HepG2 (cell line): ENCODE measurements at regions not wholly inside any gene's neighbourhood (a gene's known extent, or its start where the extent isn't known, plus 50 kb on each side); places are given as distances from the start of the nearest gene placed in this dataset.
A peak's percentile ranks its signal among the peaks of the same experiment; 100 is the strongest.

Experiments
- ATAC-seq: fragments of 200-7000 bp; cut with Tn5 transposase; 3 replicates; pipeline ENCODE4 v1.9.1; 2020; ENCODE audit warnings: mild to moderate bottlenecking, moderate library complexity
- BruUV-seq: library from RNA; stranded (reverse); fragments of 400-500 nt; replicated peaks from 2 replicates; lab custom pipeline; 2021; lab: Mats Ljungman, UMichigan
- CTCF ChIA-PET: fragments of 300-600 bp; formaldehyde crosslinking; extraction: SDS; loops from one replicate; lab custom pipeline; 2021; ENCODE audit warnings: low total read pairs, inconsistent platforms, low intra/inter-chr PET ratio; lab: Yijun Ruan, JAX
- POLR2A ChIA-PET: fragments of 350-600 bp; sonication (Branson Sonifier 250); formaldehyde crosslinking; loops from one replicate; lab custom pipeline; 2020; ENCODE audit warnings: antibody characterized with exemption, inconsistent platforms; lab: Yijun Ruan, JAX
- DNase-seq: peaks from one replicate; pipeline ENCODE4 v3.0.0-alpha.2; 2015; ENCODE audit warnings: low spot score
- FAIRE-seq: peaks from 3 replicates; lab custom pipeline; 2011; peaks lifted over from hg19 to GRCh38; lab: Jason Lieb, UNC
- H2AFZ ChIP-seq: one replicate; pipeline ENCODE4 v1.6.1; 2011; ENCODE audit warnings: low read length, inconsistent platforms
- H3K27ac ChIP-seq: fragments of 300-600 bp; 3 replicates; pipeline ENCODE4 v1.8.0; 2011; ENCODE audit warnings: mixed run types, mild to moderate bottlenecking, mixed read lengths, low read length, inconsistent platforms; ENCODE audit not compliant: insufficient read depth; ENCODE audit errors: extremely low read length
- H3K27me3 ChIP-seq, 2 experiments: fragments of 200-600 bp in 1 of 2; 2 replicates in 1 of 2; 3 replicates in 1 of 2; pipeline versions ENCODE4 v1.6.0 to v1.8.0; 2011; ENCODE audit warnings: low read length in 2 of 2, mild to moderate bottlenecking in 2 of 2, moderate library complexity in 2 of 2, inconsistent platforms in 1 of 2; ENCODE audit not compliant: insufficient read depth in 2 of 2, control insufficient read depth in 1 of 2
- H3K36me3 ChIP-seq, 2 experiments: fragments of 200-600 bp in 1 of 2; replicated peaks in 1 of 2; 2 replicates in 1 of 2; 3 replicates in 1 of 2; pipeline versions ENCODE4 v1.5.1 to v1.8.0; 2011; ENCODE audit warnings: low read length in 2 of 2, inconsistent platforms in 1 of 2; ENCODE audit not compliant: insufficient read depth in 2 of 2, control insufficient read depth in 1 of 2
- H3K4me1 ChIP-seq: 2 replicates; pipeline ENCODE4 v1.5.1; 2012; ENCODE audit warnings: low read length, inconsistent platforms; ENCODE audit not compliant: insufficient read depth
- H3K4me2 ChIP-seq: 2 replicates; pipeline ENCODE4 v1.6.0; 2011; ENCODE audit warnings: low read depth, low read length, inconsistent platforms
- H3K4me3 ChIP-seq, 3 experiments: fragments of 200-600 bp in 1 of 3; sonication (generic), shearing (Covaris generic) in 1 of 3; replicated peaks in 1 of 3; 2 replicates each; pipeline ENCODE4 v1.5.1; 2011 to 2016; ENCODE audit warnings: low read length in 3 of 3, inconsistent platforms in 2 of 3, low read depth in 2 of 3, mild to moderate bottlenecking in 2 of 3, control low read depth in 1 of 3, mixed read lengths in 1 of 3; ENCODE audit not compliant: insufficient read depth in 1 of 3
- H3K79me2 ChIP-seq: one replicate; pipeline ENCODE4 v1.6.1; 2011; ENCODE audit warnings: low read length, inconsistent platforms; ENCODE audit not compliant: insufficient read depth
- H3K9ac ChIP-seq: 2 replicates; pipeline ENCODE4 v1.6.0; 2011; ENCODE audit warnings: mild to moderate bottlenecking, low read depth, low read length, inconsistent platforms; ENCODE audit not compliant: insufficient read depth
- H3K9me3 ChIP-seq: 2 replicates; pipeline ENCODE4 v1.5.1; 2012; ENCODE audit warnings: mild to moderate bottlenecking, low read length
- H4K20me1 ChIP-seq: 2 replicates; pipeline ENCODE4 v1.6.0; 2011; ENCODE audit warnings: inconsistent platforms, mild to moderate bottlenecking, low read length, moderate library complexity; ENCODE audit not compliant: insufficient read depth
- E2F2 ChIP-seq: sonication (generic); formaldehyde crosslinking; IDR thresholded peaks from 2 replicates; pipeline ENCODE4 v1.4.0; 2020; ENCODE audit warnings: missing genetic modification reagents, borderline replicate concordance
- EEA1 ChIP-seq: sonication (generic); formaldehyde crosslinking; IDR thresholded peaks from 2 replicates; pipeline ENCODE4 v1.5.1; 2020; ENCODE audit warnings: mild to moderate bottlenecking, missing genetic modification reagents, borderline replicate concordance
- HCFC1 ChIP-seq: fragments of 150-350 bp; IDR thresholded peaks from 2 replicates; pipeline ENCODE4 v1.6.1; 2014; ENCODE audit warnings: low read depth, low read length
- HOXA5 ChIP-seq: sonication (generic); formaldehyde crosslinking; IDR thresholded peaks from 2 replicates; pipeline ENCODE4 v1.4.0; 2020; ENCODE audit warnings: missing genetic modification reagents
- MAFF ChIP-seq: IDR thresholded peaks from 2 replicates; pipeline ENCODE4 v1.6.1; 2011; ENCODE audit warnings: low read depth, low read length, improper control_type of control experiment
- MAFK ChIP-seq, 2 experiments: IDR thresholded peaks in 1 of 2; conservative IDR thresholded peaks in 1 of 2; 2 replicates each; pipeline ENCODE4 v1.6.1; 2011; ENCODE audit warnings: improper control_type of control experiment in 2 of 2, low read length in 2 of 2
- MBD4 ChIP-seq: IDR thresholded peaks from 2 replicates; pipeline ENCODE4 v1.6.1; 2012; ENCODE audit warnings: low read length, inconsistent platforms, borderline replicate concordance
- RFX3 ChIP-seq: IDR thresholded peaks from 2 replicates; pipeline ENCODE4 v1.6.1; 2016; ENCODE audit warnings: missing biosample characterization, missing genetic modification reagents
- SMARCC2 ChIP-seq: fragments of 450-650 bp; IDR thresholded peaks from 2 replicates; pipeline ENCODE4 v1.6.1; 2017; ENCODE audit warnings: antibody characterized with exemption, mild to moderate bottlenecking
- SRF ChIP-seq: IDR thresholded peaks from 2 replicates; pipeline ENCODE4 v1.6.1; 2011; ENCODE audit warnings: mild to moderate bottlenecking, low read depth, low read length, moderate library complexity
- SRSF9 ChIP-seq: fragments of 200-400 bp; formaldehyde crosslinking; IDR thresholded peaks from 2 replicates; pipeline ENCODE4 v1.6.1; 2018; ENCODE audit warnings: borderline replicate concordance, mild to moderate bottlenecking, low read depth, low read length; ENCODE audit not compliant: insufficient read depth, poor library complexity, severe bottlenecking
- TIGD3 ChIP-seq: sonication (generic); formaldehyde crosslinking; IDR thresholded peaks from 2 replicates; pipeline ENCODE4 v1.5.1; 2020; ENCODE audit warnings: mild to moderate bottlenecking, missing genetic modification reagents, borderline replicate concordance
- ZFP90 ChIP-seq: sonication (generic); formaldehyde crosslinking; IDR thresholded peaks from 2 replicates; pipeline ENCODE4 v1.8.0; 2022; ENCODE audit warnings: missing genetic modification reagents, mild to moderate bottlenecking, inconsistent platforms, borderline replicate concordance
- ZNF674 ChIP-seq: sonication (generic); formaldehyde crosslinking; IDR thresholded peaks from 2 replicates; pipeline ENCODE4 v1.5.0; 2020; ENCODE audit warnings: low read depth, mild to moderate bottlenecking, missing genetic modification reagents
- ZNF747 ChIP-seq: sonication (generic); formaldehyde crosslinking; IDR thresholded peaks from 2 replicates; pipeline ENCODE4 v1.8.1; 2023; ENCODE audit warnings: missing genetic modification reagents, mild to moderate bottlenecking, borderline replicate concordance
- ZNF761 ChIP-seq: sonication (generic); formaldehyde crosslinking; conservative IDR thresholded peaks from 2 replicates; pipeline ENCODE4 v1.4.0; 2020; ENCODE audit warnings: mild to moderate bottlenecking, missing genetic modification reagents
- WGBS: methylation state at CpG from one replicate; pipeline ENCODE4 v1.1.6; 2017; ENCODE audit warnings: low lambda C conversion rate; 5-methylcytosine and 5-hydroxymethylcytosine counted together
- in situ Hi-C: cut with HindIII; loops from 2 replicates; pipeline ENCODE4 v1.10.0; 2017; ENCODE audit warnings: low pct_unique_long_range_greater_than_20kb; ENCODE audit not compliant: extremely low pct_ligation_motif_present
- intact Hi-C: fragments of 100-400 bp; cut with micrococcal nuclease; formaldehyde crosslinking; loops from one replicate; pipeline ENCODE4 v1.10.0; 2022; ENCODE audit not compliant: unreplicated experiment

- TF ChIP-seq EEA1 (CRISPR knock-in tag) (no peak), MAFF (peak; percentile 51), MAFK (conservative IDR thresholded peaks at IDR 0.05 in 1 of 2, IDR thresholded peaks at IDR 0.05 in 1 of 2; ENCODE audit: low read length in 2 of 2) (peak in 1 of 2 experiments; percentile 62; a peak in 2 of 4 replicates), SMARCC2 (no peak)
- TF ChIP-seq, all 625 proteins: peak for 2
- H2AFZ ChIP-seq = no peak overlapping the region
- POLR2A ChIA-PET = no interaction called here
Observed at GRCh38 chr17:71849783-71850768, 270.7 kb upstream of the SOX9 start.

GRCh38 chr17:71850812-71851211, 270.0 kb upstream of the SOX9 start:
- no peak for TF ChIP-seq ZNF747 (CRISPR knock-in tag)
- TF ChIP-seq SRF = no peak
- no peak for TF ChIP-seq ZNF674 (CRISPR knock-in tag)
- TF ChIP-seq TIGD3 (CRISPR knock-in tag) = no peak
- no peak for TF ChIP-seq SRSF9
- TF ChIP-seq HCFC1 = no peak
- no peak for TF ChIP-seq E2F2
- TF ChIP-seq HOXA5 (CRISPR knock-in tag) = no peak
- TF ChIP-seq ZFP90 (CRISPR knock-in tag) = no peak
- TF ChIP-seq ZNF761 (CRISPR knock-in tag) = no peak
- TF ChIP-seq MBD4 = no peak
- TF ChIP-seq RFX3 (CRISPR knock-in tag) = no peak
- ChIA-PET POLR2A (no interaction called here), CTCF (no interaction called here)
- Histone ChIP-seq H3K79me2 (no peaks in the 10 kb centered on the region), H3K27ac (no peak overlapping the region), H3K36me3 (no peaks in the 10 kb centered on the region), H3K27me3 (0 out of 5 replicates have a peak, but pooled peaks cover 0 to 7% of the 10 kb centered on the region in 2 experiments), H3K4me3 (no peak overlapping the region), H2AFZ (no peak overlapping the region), H4K20me1 (no peaks in the 10 kb centered on the region), H3K4me1 (no peaks in the 10 kb centered on the region), H3K9ac (no peak overlapping the region), H3K4me2 (no peak overlapping the region), H3K9me3 (no peaks in the 10 kb centered on the region)
- DNase-seq (no peak), ATAC-seq (no peak), FAIRE-seq (no peak)
- no TSS peak for BruUV-seq
- 19% methylated on average over 2 of the region's 2 CpGs for WGBS
- intact Hi-C loops = no loop called here
- in situ Hi-C loops = no loop called here

More at GRCh38 chr17:71849783-71850768, 270.7 kb upstream of the SOX9 start:
- CTCF ChIA-PET = no interaction called here
- BruUV-seq = no TSS peak
- ATAC-seq (no peak), DNase-seq (no peak), FAIRE-seq (no peak)
- Histone ChIP-seq H3K9ac (no peak overlapping the region), H3K4me2 (no peak overlapping the region), H3K4me1 (no peaks in the 10 kb centered on the region), H3K27me3 (0 out of 5 replicates have a peak, but pooled peaks cover 0 to 2% of the 10 kb centered on the region in 2 experiments), H3K79me2 (no peaks in the 10 kb centered on the region), H3K36me3 (no peaks in the 10 kb centered on the region), H4K20me1 (no peaks in the 10 kb centered on the region), H3K4me3 (no peak overlapping the region), H3K27ac (no peak overlapping the region), H3K9me3 (no peaks in the 10 kb centered on the region)
- 9% methylated on average over 1 of the region's 1 CpG for WGBS
- in situ Hi-C loops (no loop called here), intact Hi-C loops (no loop called here)
